GM21390 (cell line): ENCODE measurements at regions not wholly inside any gene's neighbourhood (a gene's known extent, or its start where the extent isn't known, plus 50 kb on each side); places are given as distances from the start of the nearest gene placed in this dataset.

Experiments
- ATAC-seq: cut with Tn5 transposase; IDR thresholded peaks from one replicate; pipeline ENCODE4 v1.9.1; 2021; ENCODE audit not compliant: unreplicated experiment

- no peak for ATAC-seq
Measured at GRCh38 chr3:164608554-164609276, 469.6 kb downstream of the SI start.

GRCh38 chr3:164604687-164605086, 473.6 kb downstream of the SI start:
- ATAC-seq, result no peak

- ATAC-seq, result no peak
Measured at GRCh38 chr3:164577667-164578210, 500.6 kb downstream of the SI start.

GRCh38 chr3:164572436-164572835, 505.9 kb downstream of the SI start:
- ATAC-seq, result no peak

- ATAC-seq, result no peak
Measured at GRCh38 chr3:164550857-164551256, 527.4 kb downstream of the SI start.

- ATAC-seq, result no peak
Measured at GRCh38 chr3:164539215-164539614, 539.1 kb downstream of the SI start.

GRCh38 chr3:164537485-164537884, 540.8 kb downstream of the SI start:
- ATAC-seq, result no peak

GRCh38 chr3:164533275-164533674, 545.0 kb downstream of the SI start:
- no peak for ATAC-seq

GRCh38 chr3:164526250-164526649, 552.0 kb downstream of the SI start:
- no peak for ATAC-seq

GRCh38 chr3:164524201-164524600, 554.1 kb downstream of the SI start:
- no peak for ATAC-seq

GRCh38 chr3:164522073-164522763, 556.1 kb downstream of the SI start:
- no peak for ATAC-seq

- ATAC-seq, result no peak
Measured at GRCh38 chr3:164521644-164522043, 556.7 kb downstream of the SI start.

- no peak for ATAC-seq
Measured at GRCh38 chr3:164521139-164521538, 557.2 kb downstream of the SI start.

GRCh38 chr3:164515256-164515655, 563.0 kb downstream of the SI start:
- no peak for ATAC-seq

GRCh38 chr3:164514576-164514975, 563.7 kb downstream of the SI start:
- ATAC-seq, result no peak

- ATAC-seq, result no peak
Measured at GRCh38 chr3:164507886-164508285, 570.4 kb downstream of the SI start.

- no peak for ATAC-seq
Measured at GRCh38 chr3:164498917-164499316, 579.4 kb downstream of the SI start.

GRCh38 chr3:164488893-164489292, 589.4 kb downstream of the SI start:
- ATAC-seq, result no peak

- ATAC-seq, result no peak
Measured at GRCh38 chr3:164486150-164486549, 592.1 kb downstream of the SI start.

GRCh38 chr3:164479978-164480377, 598.3 kb downstream of the SI start:
- ATAC-seq, result no peak

- no peak for ATAC-seq
Measured at GRCh38 chr3:164479406-164479805, 598.9 kb downstream of the SI start.

- no peak for ATAC-seq
Measured at GRCh38 chr3:164478323-164478722, 600.0 kb downstream of the SI start.
